ENCODE measurements at regions not wholly inside any gene's neighbourhood (a gene's known extent, or its start where the extent isn't known, plus 50 kb on each side); places are given as distances from the start of the nearest gene placed in this dataset.
"Not testable (repeated sequence)": the region's sequence is repeated elsewhere in the genome, so short reads cannot be mapped to it uniquely, and the experiment has no call there.

DNA sequence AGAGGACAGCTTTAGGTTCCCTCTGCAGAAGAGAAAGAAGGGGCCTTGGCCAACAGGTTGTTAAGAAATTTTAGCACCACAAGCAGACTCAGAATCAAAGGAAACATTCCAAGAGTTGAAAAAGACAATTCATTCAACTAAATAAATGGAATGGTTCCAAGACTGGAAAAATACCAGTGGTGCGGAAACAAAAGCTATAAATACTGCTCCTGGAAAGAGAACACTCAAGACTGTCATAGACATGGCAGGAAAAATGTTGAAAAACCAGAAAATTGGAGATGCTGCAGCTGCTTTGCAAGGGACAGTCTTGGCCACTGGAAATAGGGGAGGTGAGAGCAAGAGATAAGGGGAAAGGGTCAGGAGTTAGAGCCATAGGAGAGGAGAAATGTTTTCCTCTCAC is 312.7 kb upstream of the CYRIA start:
- no peak overlapping the region for H3K4me3 ChIP-seq (ENCODE audit: low read depth, low read length)
- TF ChIP-seq, protein P1, sequence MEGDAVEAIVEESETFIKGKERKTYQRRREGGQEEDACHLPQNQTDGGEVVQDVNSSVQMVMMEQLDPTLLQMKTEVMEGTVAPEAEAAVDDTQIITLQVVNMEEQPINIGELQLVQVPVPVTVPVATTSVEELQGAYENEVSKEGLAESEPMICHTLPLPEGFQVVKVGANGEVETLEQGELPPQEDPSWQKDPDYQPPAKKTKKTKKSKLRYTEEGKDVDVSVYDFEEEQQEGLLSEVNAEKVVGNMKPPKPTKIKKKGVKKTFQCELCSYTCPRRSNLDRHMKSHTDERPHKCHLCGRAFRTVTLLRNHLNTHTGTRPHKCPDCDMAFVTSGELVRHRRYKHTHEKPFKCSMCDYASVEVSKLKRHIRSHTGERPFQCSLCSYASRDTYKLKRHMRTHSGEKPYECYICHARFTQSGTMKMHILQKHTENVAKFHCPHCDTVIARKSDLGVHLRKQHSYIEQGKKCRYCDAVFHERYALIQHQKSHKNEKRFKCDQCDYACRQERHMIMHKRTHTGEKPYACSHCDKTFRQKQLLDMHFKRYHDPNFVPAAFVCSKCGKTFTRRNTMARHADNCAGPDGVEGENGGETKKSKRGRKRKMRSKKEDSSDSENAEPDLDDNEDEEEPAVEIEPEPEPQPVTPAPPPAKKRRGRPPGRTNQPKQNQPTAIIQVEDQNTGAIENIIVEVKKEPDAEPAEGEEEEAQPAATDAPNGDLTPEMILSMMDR (IDR thresholded peaks at IDR 0.05; ENCODE audit: insufficient read depth, low read depth, low read length) = no peak
- no peak for DNase-seq (ENCODE audit: low read depth)
- CTCF ChIA-PET = no interaction called here
- no peaks in the 10 kb centered on the region for H3K27me3 ChIP-seq (ENCODE audit: control insufficient read depth, insufficient read depth, low read length)
- POLR2A ChIA-PET = no interaction called here
- no peaks in the 10 kb centered on the region for H3K36me3 ChIP-seq (ENCODE audit: control insufficient read depth, insufficient read depth, low read length)

DNA sequence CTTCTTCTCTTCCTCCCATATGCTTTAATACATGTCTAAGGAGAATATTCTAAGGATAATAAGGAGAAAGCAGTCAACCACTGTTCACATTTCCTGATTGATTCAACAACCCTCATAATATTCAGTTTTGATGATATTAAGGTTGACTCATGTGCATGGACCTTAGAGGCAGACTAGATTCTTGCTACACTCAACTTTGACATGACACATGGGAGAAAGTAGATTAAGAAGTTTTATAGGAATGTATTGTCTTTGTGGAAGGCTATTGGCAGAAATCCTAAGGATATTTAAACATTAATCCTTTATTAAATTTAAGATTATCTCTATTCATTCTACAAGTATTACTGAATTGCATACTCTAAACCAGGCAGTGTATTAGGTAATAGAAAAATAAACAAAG is 309.1 kb upstream of the CYRIA start:
- POLR2A ChIA-PET = no interaction called here
- Histone ChIP-seq H3K36me3 (ENCODE audit: control insufficient read depth, insufficient read depth, low read length) (no peaks in the 10 kb centered on the region), H3K4me3 (ENCODE audit: low read depth, low read length) (no peak overlapping the region), H3K27me3 (ENCODE audit: control insufficient read depth, insufficient read depth, low read length) (no peaks in the 10 kb centered on the region)
- TF ChIP-seq, protein P1 (IDR thresholded peaks at IDR 0.05; ENCODE audit: insufficient read depth, low read depth, low read length) = no peak
- CTCF ChIA-PET = no interaction called here
- DNase-seq (ENCODE audit: low read depth) = no peak

DNA sequence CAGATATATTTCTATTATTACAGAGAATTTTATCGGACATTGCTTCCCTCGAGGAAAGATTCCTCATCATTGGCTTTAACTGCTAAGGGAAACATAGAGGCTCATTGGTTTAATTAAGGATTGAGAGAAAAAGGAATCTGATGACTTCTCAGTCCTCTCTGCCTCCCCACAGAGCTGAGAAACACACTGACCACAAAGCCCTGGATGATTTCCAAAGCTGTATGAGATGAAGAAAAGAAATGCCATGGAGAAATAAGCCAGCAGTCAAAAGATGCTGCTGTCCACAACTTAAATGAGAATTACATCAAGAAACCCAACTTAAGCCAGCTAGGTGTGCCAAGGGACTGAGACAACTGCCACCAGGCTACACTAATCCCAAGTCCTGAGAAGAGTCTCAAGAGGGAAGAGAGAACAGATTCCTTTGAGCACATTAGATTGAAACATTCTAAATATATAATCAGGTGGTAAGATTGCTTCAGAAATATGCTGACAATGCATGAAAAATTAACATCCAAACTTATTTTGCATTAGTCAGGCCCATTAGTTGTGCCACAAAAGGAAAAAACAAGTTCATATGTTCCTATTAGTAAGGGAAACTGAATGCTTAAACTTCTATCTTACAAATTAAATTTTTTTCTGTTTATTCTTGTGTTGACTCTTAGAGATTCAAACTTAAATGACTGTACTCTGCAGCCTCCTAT is 308.1 kb upstream of the CYRIA start:
- Histone ChIP-seq H3K36me3 (ENCODE audit: control insufficient read depth, insufficient read depth, low read length) (no peaks in the 10 kb centered on the region), H3K4me3 (ENCODE audit: low read depth, low read length) (no peak overlapping the region), H3K27me3 (ENCODE audit: control insufficient read depth, insufficient read depth, low read length) (no peaks in the 10 kb centered on the region)
- TF ChIP-seq, protein P1 (IDR thresholded peaks at IDR 0.05; ENCODE audit: insufficient read depth, low read depth, low read length) = no peak
- ChIA-PET CTCF (no interaction called here), POLR2A (no interaction called here)
- DNase-seq (ENCODE audit: low read depth) = no peak

DNA sequence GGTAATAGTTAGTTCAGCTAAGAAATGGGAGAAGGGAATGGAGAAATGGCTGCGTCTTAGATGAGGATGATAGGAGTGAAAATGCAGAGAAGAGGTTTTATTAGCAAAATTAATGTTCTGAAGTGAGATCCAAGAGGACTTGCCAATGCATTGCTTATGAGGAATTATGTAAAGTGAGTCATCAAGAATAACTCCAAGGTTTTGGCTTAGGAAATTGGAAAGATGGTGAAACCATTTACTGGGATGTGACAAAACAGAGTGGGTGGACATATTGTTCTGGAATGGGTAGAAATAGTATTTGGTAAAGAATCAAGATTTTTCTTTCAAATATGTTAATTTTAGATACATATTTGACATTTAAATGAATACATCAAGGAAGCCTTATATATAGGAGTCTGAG is 306.6 kb upstream of the CYRIA start:
- no peaks in the 10 kb centered on the region for H3K36me3 ChIP-seq (ENCODE audit: control insufficient read depth, insufficient read depth, low read length)
- H3K27me3 ChIP-seq (ENCODE audit: control insufficient read depth, insufficient read depth, low read length) = no peaks in the 10 kb centered on the region
- ChIA-PET POLR2A (no interaction called here), CTCF (no interaction called here)
- H3K4me3 ChIP-seq (ENCODE audit: low read depth, low read length) = no peak overlapping the region
- DNase-seq (ENCODE audit: low read depth) = no peak
- TF ChIP-seq, protein P1 (IDR thresholded peaks at IDR 0.05; ENCODE audit: insufficient read depth, low read depth, low read length) = no peak

DNA sequence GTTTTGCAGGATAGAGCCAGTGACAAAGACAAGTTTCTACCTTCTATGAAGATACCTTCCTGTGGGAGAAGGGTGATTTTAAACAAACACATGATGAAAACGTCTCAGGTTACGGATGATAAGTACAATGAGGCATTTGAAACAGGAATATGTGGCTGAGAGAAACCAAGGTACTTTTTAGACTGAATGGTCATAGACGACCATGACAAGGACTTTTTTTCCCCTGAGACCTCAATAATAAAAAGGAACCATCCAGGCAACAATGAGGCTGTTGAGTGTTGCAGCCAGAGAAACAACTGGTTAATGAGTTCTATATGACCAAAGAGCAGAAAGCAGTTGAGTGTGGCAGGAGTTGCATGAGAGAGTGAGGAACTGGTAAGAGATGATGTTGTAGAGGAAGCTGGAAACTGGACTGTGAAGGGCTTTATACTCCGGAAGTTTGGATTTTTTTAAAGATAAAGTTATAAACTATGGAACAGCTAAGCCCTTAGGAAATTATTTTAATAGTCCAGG is 306.1 kb upstream of the CYRIA start:
- ChIA-PET CTCF (no interaction called here), POLR2A (no interaction called here)
- DNase-seq (ENCODE audit: low read depth) = no peak
- Histone ChIP-seq H3K4me3 (ENCODE audit: low read depth, low read length) (no peak overlapping the region), H3K27me3 (ENCODE audit: control insufficient read depth, insufficient read depth, low read length) (no peaks in the 10 kb centered on the region), H3K36me3 (ENCODE audit: control insufficient read depth, insufficient read depth, low read length) (no peaks in the 10 kb centered on the region)
- TF ChIP-seq, protein P1 (IDR thresholded peaks at IDR 0.05; ENCODE audit: insufficient read depth, low read depth, low read length) = no peak

DNA sequence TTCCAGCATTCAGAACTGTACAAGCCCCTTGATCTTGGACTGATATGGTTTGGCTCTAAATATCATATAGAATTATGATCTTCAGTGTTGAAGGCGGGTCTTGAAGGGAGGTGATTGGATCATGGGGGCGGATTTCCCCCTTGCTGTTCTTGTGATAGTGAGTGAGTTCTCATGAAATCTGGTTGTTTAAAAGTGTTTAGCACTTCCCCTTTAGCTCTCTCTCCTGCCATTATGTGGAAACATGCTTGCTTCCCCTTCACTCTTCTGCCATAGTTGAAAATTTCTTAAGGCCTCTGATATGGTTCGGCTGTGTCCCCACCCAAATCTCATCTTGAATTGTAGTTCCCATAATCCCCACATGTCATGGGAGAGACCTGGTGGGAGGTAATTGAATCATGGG is 305.3 kb upstream of the CYRIA start:
- POLR2A ChIA-PET; H3K4me3 ChIP-seq (ENCODE audit: low read depth, low read length); H3K36me3 ChIP-seq (ENCODE audit: control insufficient read depth, insufficient read depth, low read length); H3K27me3 ChIP-seq (ENCODE audit: control insufficient read depth, insufficient read depth, low read length); CTCF ChIA-PET; DNase-seq (ENCODE audit: low read depth): not testable (repeated sequence)

Data from BJ (cell line).